Activated T-helper 1 cell treated with anti-CD3 and anti-CD28 coated beads, Interleukin-12 subunit alpha, Interleukin-12 subunit beta, Interleukin-2, Interleukin-4 antibody, amounts not matched to agents 30 ng/mL and 10 ng/mL and 1 ng/mL, durations not matched to agents 14 hours and 24 hours and 36 hours (primary cell): ENCODE measurements at regions not wholly inside any gene's neighbourhood (a gene's known extent, or its start where the extent isn't known, plus 50 kb on each side); places are given as distances from the start of the nearest gene placed in this dataset.
"Not testable (repeated sequence)": the region's sequence is repeated elsewhere in the genome, so short reads cannot be mapped to it uniquely, and the experiment has no call there.

ENCODE experiments used
- DNase-seq: peaks from one replicate; pipeline ENCODE4 v3.0.0; 2021; ENCODE audit warnings: low spot score
- H3K27ac Mint-ChIP-seq: one replicate; pipeline ENCODE4 v1.8.0; 2021; ENCODE audit warnings: mild to moderate bottlenecking, mixed read lengths
- H3K27me3 Mint-ChIP-seq: one replicate; pipeline ENCODE4 v1.8.0; 2022; ENCODE audit warnings: mild to moderate bottlenecking, moderate library complexity, mixed read lengths; ENCODE audit not compliant: insufficient read depth
- H3K36me3 Mint-ChIP-seq: one replicate; pipeline ENCODE4 v1.8.0; 2021; ENCODE audit warnings: low read depth, mixed read lengths
- H3K4me1 Mint-ChIP-seq: one replicate; pipeline ENCODE4 v1.8.0; 2021; ENCODE audit warnings: low read depth, mixed read lengths
- H3K4me3 Mint-ChIP-seq: one replicate; pipeline ENCODE4 v1.8.0; 2021; ENCODE audit warnings: mild to moderate bottlenecking, moderate library complexity, mixed read lengths
- H3K9me3 Mint-ChIP-seq: one replicate; pipeline ENCODE4 v1.8.0; 2021; ENCODE audit warnings: mixed read lengths
- intact Hi-C: fragments of 100-400 bp; cut with micrococcal nuclease; formaldehyde crosslinking; loops from one replicate; pipeline ENCODE4 v1.15.1; 2024

GRCh38 chr11:96538104-96538503 lies 148.3 kb downstream of the JRKL start:
- no peak overlapping the region for H3K27ac Mint-ChIP-seq
- no peaks in the 10 kb centered on the region for H3K4me1 Mint-ChIP-seq
- no peak overlapping the region for H3K4me3 Mint-ChIP-seq
- no peaks in the 10 kb centered on the region for H3K9me3 Mint-ChIP-seq
- no peaks in the 10 kb centered on the region for H3K36me3 Mint-ChIP-seq
- no peak for DNase-seq
- intact Hi-C loops, result no loop called here
- peaks cover 2% of the 10 kb centered on the region for H3K27me3 Mint-ChIP-seq

- Mint-ChIP-seq H3K4me1 (no peaks in the 10 kb centered on the region), H3K4me3 (no peak overlapping the region), H3K27me3 (peaks cover 2% of the 10 kb centered on the region), H3K9me3 (no peaks in the 10 kb centered on the region), H3K36me3 (no peaks in the 10 kb centered on the region), H3K27ac (no peak overlapping the region)
- intact Hi-C loops, result no loop called here
- no peak for DNase-seq
Measured at GRCh38 chr11:96538622-96539021, 148.8 kb downstream of the JRKL start.

- Mint-ChIP-seq H3K9me3 (no peaks in the 10 kb centered on the region), H3K4me1 (no peaks in the 10 kb centered on the region), H3K4me3 (no peak overlapping the region), H3K27me3 (peaks cover 2% of the 10 kb centered on the region), H3K36me3 (no peaks in the 10 kb centered on the region), H3K27ac (no peak overlapping the region)
- DNase-seq, result no peak
- intact Hi-C loops, result no loop called here
Measured at GRCh38 chr11:96540875-96541274, 151.1 kb downstream of the JRKL start.

GRCh38 chr11:96543177-96543576 lies 153.4 kb downstream of the JRKL start:
- DNase-seq, result no peak
- Mint-ChIP-seq H3K27me3 (peaks cover 5% of the 10 kb centered on the region), H3K27ac (no peak overlapping the region), H3K36me3 (no peaks in the 10 kb centered on the region), H3K4me1 (no peaks in the 10 kb centered on the region), H3K4me3 (no peak overlapping the region), H3K9me3 (no peaks in the 10 kb centered on the region)
- intact Hi-C loops, result no loop called here

- H3K4me3 Mint-ChIP-seq, H3K27ac Mint-ChIP-seq, H3K36me3 Mint-ChIP-seq, H3K27me3 Mint-ChIP-seq, intact Hi-C loops, DNase-seq, H3K9me3 Mint-ChIP-seq, H3K4me1 Mint-ChIP-seq: not testable (repeated sequence)
Measured at GRCh38 chr11:96545192-96545591, 155.4 kb downstream of the JRKL start.

- H3K4me3 Mint-ChIP-seq, result no peak overlapping the region
Measured at GRCh38 chr11:96551136-96551535, 161.3 kb downstream of the JRKL start.

GRCh38 chr11:96554236-96554820 lies 164.5 kb downstream of the JRKL start:
- no peak for DNase-seq
- Mint-ChIP-seq H3K36me3 (no peaks in the 10 kb centered on the region), H3K27me3 (no peaks in the 10 kb centered on the region), H3K4me3 (no peak overlapping the region), H3K9me3 (no peaks in the 10 kb centered on the region), H3K4me1 (no peaks in the 10 kb centered on the region), H3K27ac (no peak overlapping the region)
- intact Hi-C loops, result no loop called here

More at GRCh38 chr11:96551136-96551535, 161.3 kb downstream of the JRKL start:
- DNase-seq, result no peak
- no peaks in the 10 kb centered on the region for H3K4me1 Mint-ChIP-seq
- peaks cover 2% of the 10 kb centered on the region for H3K27me3 Mint-ChIP-seq
- H3K27ac Mint-ChIP-seq, result no peak overlapping the region
- no peaks in the 10 kb centered on the region for H3K9me3 Mint-ChIP-seq
- H3K36me3 Mint-ChIP-seq, result no peaks in the 10 kb centered on the region
- intact Hi-C loops, result no loop called here

GRCh38 chr11:96555826-96556225 lies 166.0 kb downstream of the JRKL start:
- H3K4me3 Mint-ChIP-seq, intact Hi-C loops, H3K27me3 Mint-ChIP-seq, H3K9me3 Mint-ChIP-seq, H3K36me3 Mint-ChIP-seq, H3K27ac Mint-ChIP-seq, DNase-seq, H3K4me1 Mint-ChIP-seq: not testable (repeated sequence)

GRCh38 chr11:96560727-96561126 lies 170.9 kb downstream of the JRKL start:
- DNase-seq, H3K9me3 Mint-ChIP-seq, H3K27me3 Mint-ChIP-seq, H3K36me3 Mint-ChIP-seq, H3K4me1 Mint-ChIP-seq, H3K4me3 Mint-ChIP-seq, H3K27ac Mint-ChIP-seq, intact Hi-C loops: not testable (repeated sequence)

- H3K4me3 Mint-ChIP-seq, result no peak overlapping the region
- no peaks in the 10 kb centered on the region for H3K9me3 Mint-ChIP-seq
- H3K36me3 Mint-ChIP-seq, result no peaks in the 10 kb centered on the region
- intact Hi-C loops, result loop anchor here (2.0 kb wide), 1 partner anchor 14 kb away; no protein-coding TSS in a partner anchor
- H3K27ac Mint-ChIP-seq, result no peak overlapping the region
- no peak for DNase-seq
- no peaks in the 10 kb centered on the region for H3K27me3 Mint-ChIP-seq
- no peaks in the 10 kb centered on the region for H3K4me1 Mint-ChIP-seq
Measured at GRCh38 chr11:96567176-96567575, 177.4 kb downstream of the JRKL start.

- H3K27ac Mint-ChIP-seq, result no peak overlapping the region
- peaks cover 2% of the 10 kb centered on the region for H3K27me3 Mint-ChIP-seq
- no peaks in the 10 kb centered on the region for H3K4me1 Mint-ChIP-seq
- no peaks in the 10 kb centered on the region for H3K9me3 Mint-ChIP-seq
- intact Hi-C loops, result loop anchor here (2.0 kb wide), 1 partner anchor 15 kb away; no protein-coding TSS in a partner anchor
- no peak for DNase-seq
- H3K4me3 Mint-ChIP-seq, result no peak overlapping the region
- H3K36me3 Mint-ChIP-seq, result no peaks in the 10 kb centered on the region
Measured at GRCh38 chr11:96567667-96568066, 177.9 kb downstream of the JRKL start.

GRCh38 chr11:96576383-96576782 lies 186.6 kb downstream of the JRKL start:
- H3K27ac Mint-ChIP-seq, result no peak overlapping the region
- no peaks in the 10 kb centered on the region for H3K36me3 Mint-ChIP-seq
- intact Hi-C loops, result no loop called here
- H3K27me3 Mint-ChIP-seq, result peaks cover 5% of the 10 kb centered on the region
- no peaks in the 10 kb centered on the region for H3K9me3 Mint-ChIP-seq
- H3K4me3 Mint-ChIP-seq, result no peak overlapping the region
- DNase-seq, result no peak
- H3K4me1 Mint-ChIP-seq, result no peaks in the 10 kb centered on the region

- H3K4me1 Mint-ChIP-seq, result no peaks in the 10 kb centered on the region
Measured at GRCh38 chr11:96578379-96578778, 188.6 kb downstream of the JRKL start.

GRCh38 chr11:96579656-96580055 lies 189.8 kb downstream of the JRKL start:
- no peak for DNase-seq
- no peaks in the 10 kb centered on the region for H3K4me1 Mint-ChIP-seq
- peaks cover 3% of the 10 kb centered on the region for H3K27me3 Mint-ChIP-seq
- H3K36me3 Mint-ChIP-seq, result no peaks in the 10 kb centered on the region
- H3K9me3 Mint-ChIP-seq, result no peaks in the 10 kb centered on the region
- no peak overlapping the region for H3K4me3 Mint-ChIP-seq
- H3K27ac Mint-ChIP-seq, result no peak overlapping the region
- intact Hi-C loops, result no loop called here

More at GRCh38 chr11:96578379-96578778, 188.6 kb downstream of the JRKL start:
- intact Hi-C loops, result no loop called here
- Mint-ChIP-seq H3K9me3 (no peaks in the 10 kb centered on the region), H3K36me3 (no peaks in the 10 kb centered on the region), H3K27me3 (peaks cover 3% of the 10 kb centered on the region), H3K27ac (no peak overlapping the region), H3K4me3 (no peak overlapping the region)
- no peak for DNase-seq
